Endothelial cell of umbilical vein (primary cell): ENCODE measurements at regions not wholly inside any gene's neighbourhood (a gene's known extent, or its start where the extent isn't known, plus 50 kb on each side); places are given as distances from the start of the nearest gene placed in this dataset.
"Not testable (repeated sequence)": the region's sequence is repeated elsewhere in the genome, so short reads cannot be mapped to it uniquely, and the experiment has no call there.

Experiments
- BruUV-seq: library from RNA; stranded (reverse); fragments of 400-500 nt; replicated peaks from 2 replicates; lab custom pipeline; 2021; lab: Mats Ljungman, UMichigan
- CTCF ChIA-PET: fragments of 300-600, 350-600 bp; sonication (Branson Sonifier 250); formaldehyde crosslinking; loops from one replicate; lab custom pipeline; 2021; ENCODE audit warnings: antibody characterized with exemption, inconsistent platforms; lab: Charles Lee
- POLR2A ChIA-PET: fragments of 300-600, 350-600 bp; sonication (Branson Sonifier 250); formaldehyde crosslinking; loops from one replicate; lab custom pipeline; 2021; ENCODE audit warnings: antibody characterized with exemption, inconsistent platforms; lab: Charles Lee
- DNase-seq: peaks from one replicate; pipeline ENCODE4 v3.0.0-alpha.2; 2011; ENCODE audit warnings: low read depth, low spot score
- FAIRE-seq: peaks from 2 replicates; lab custom pipeline; 2011; peaks lifted over from hg19 to GRCh38; lab: Jason Lieb, UNC
- H2AFZ ChIP-seq: 2 replicates; pipeline ENCODE4 v1.6.0; 2012; ENCODE audit warnings: low read depth, low read length, control low read depth, inconsistent platforms
- H3K27ac ChIP-seq: 2 replicates; pipeline ENCODE4 v1.5.1; 2011; ENCODE audit warnings: low read depth, mild to moderate bottlenecking, control low read depth, low read length, moderate library complexity; ENCODE audit not compliant: insufficient read depth
- H3K27me3 ChIP-seq, 2 experiments: 2 replicates each; pipeline versions ENCODE4 v1.6.0 to v1.6.1; 2011; ENCODE audit warnings: low read length in 2 of 2, mixed read lengths in 1 of 2; ENCODE audit not compliant: control insufficient read depth in 2 of 2, insufficient read depth in 2 of 2
- H3K36me3 ChIP-seq, 2 experiments: 2 replicates in 1 of 2; 3 replicates in 1 of 2; pipeline ENCODE4 v1.5.1; 2011; ENCODE audit warnings: low read length in 2 of 2, mild to moderate bottlenecking in 1 of 2, moderate library complexity in 1 of 2; ENCODE audit not compliant: control insufficient read depth in 2 of 2, insufficient read depth in 2 of 2; ENCODE audit errors: extremely low read depth in 1 of 2
- H3K4me1 ChIP-seq: 3 replicates; pipeline ENCODE4 v1.5.1; 2011; ENCODE audit warnings: mild to moderate bottlenecking, low read length; ENCODE audit not compliant: control insufficient read depth, insufficient read depth; ENCODE audit errors: extremely low read depth
- H3K4me2 ChIP-seq: 2 replicates; pipeline ENCODE4 v1.6.1; 2011; ENCODE audit warnings: low read length, control low read depth, mixed read lengths; ENCODE audit not compliant: insufficient read depth
- H3K4me3 ChIP-seq, 3 experiments: fragments of 200-600 bp in 1 of 3; sonication (generic), shearing (Covaris generic) in 1 of 3; replicated peaks in 1 of 3; 2 replicates each; pipeline ENCODE4 v1.5.1; 2011 to 2016; ENCODE audit warnings: control low read depth in 3 of 3, low read length in 3 of 3, mild to moderate bottlenecking in 2 of 3, inconsistent platforms in 1 of 3, low read depth in 1 of 3, moderate library complexity in 1 of 3; ENCODE audit not compliant: insufficient read depth in 1 of 3
- H3K79me2 ChIP-seq: 2 replicates; pipeline ENCODE4 v1.6.0; 2012; ENCODE audit warnings: low read length, inconsistent platforms; ENCODE audit not compliant: control insufficient read depth, insufficient read depth
- H3K9ac ChIP-seq: replicated peaks from 2 replicates; pipeline ENCODE3; 2011; ENCODE audit warnings: low read length, control low read depth; ENCODE audit not compliant: insufficient read depth; ENCODE audit errors: extremely low read depth
- H3K9me1 ChIP-seq: replicated peaks from 3 replicates; pipeline ENCODE4 v1.6.0; 2011; ENCODE audit warnings: mild to moderate bottlenecking, low read length; ENCODE audit not compliant: control insufficient read depth, insufficient read depth; ENCODE audit errors: extremely low read depth
- H3K9me3 ChIP-seq: replicated peaks from 2 replicates; pipeline ENCODE4 v1.5.1; 2012; ENCODE audit warnings: low read length, inconsistent platforms; ENCODE audit not compliant: control insufficient read depth, insufficient read depth
- H4K20me1 ChIP-seq: replicated peaks from 2 replicates; pipeline ENCODE3; 2011; ENCODE audit warnings: mild to moderate bottlenecking, low read length; ENCODE audit not compliant: control insufficient read depth, insufficient read depth; ENCODE audit errors: extremely low read depth
- CTCF ChIP-seq, 2 donors: IDR thresholded peaks; 1 replicate in 1 of 2; 2 replicates in 1 of 2; pipeline ENCODE4 v1.5.1; 2011; ENCODE audit warnings: low read length in 2 of 2, mild to moderate bottlenecking in 2 of 2, moderate library complexity in 2 of 2, control low read depth in 1 of 2, inconsistent platforms in 1 of 2, low read depth in 1 of 2; ENCODE audit not compliant: insufficient read depth in 1 of 2; ENCODE audit errors: extremely low read depth in 1 of 2
- EZH2 ChIP-seq: IDR thresholded peaks from 2 replicates; pipeline ENCODE4 v1.6.1; 2012; ENCODE audit warnings: borderline replicate concordance, low read depth, mild to moderate bottlenecking, moderate library complexity, low read length, inconsistent platforms; ENCODE audit not compliant: severe bottlenecking
- FOS ChIP-seq: IDR thresholded peaks from 2 replicates; pipeline ENCODE4 v1.6.1; 2011; ENCODE audit warnings: mild to moderate bottlenecking, low read length, moderate library complexity, borderline replicate concordance; ENCODE audit not compliant: insufficient read depth
- GATA2 ChIP-seq: IDR thresholded peaks from 2 replicates; pipeline ENCODE4 v1.7.0; 2011; ENCODE audit warnings: low read depth, mild to moderate bottlenecking, moderate library complexity, mixed read lengths, low read length; ENCODE audit not compliant: insufficient read length, insufficient read depth
- JUN ChIP-seq: IDR thresholded peaks from 2 replicates; pipeline ENCODE4 v1.6.1; 2011; ENCODE audit warnings: borderline replicate concordance, low read depth; ENCODE audit not compliant: insufficient read length, insufficient read depth
- MAX ChIP-seq: IDR thresholded peaks from 2 replicates; pipeline ENCODE4 v1.6.1; 2011; ENCODE audit not compliant: insufficient read depth, insufficient read length
- MYC ChIP-seq: IDR thresholded peaks from one replicate; pipeline ENCODE4 v1.6.1; 2011; ENCODE audit warnings: mild to moderate bottlenecking, low read depth, low read length
- POLR2A ChIP-seq: IDR thresholded peaks from 2 replicates; pipeline ENCODE4 v1.6.1; 2012; ENCODE audit warnings: low read depth, mild to moderate bottlenecking, control low read depth, low read length
- POLR2AphosphoS5 ChIP-seq: IDR thresholded peaks from 2 replicates; pipeline ENCODE4 v1.6.1; 2012; ENCODE audit warnings: low read depth, mild to moderate bottlenecking, control low read depth, low read length, moderate library complexity; ENCODE audit not compliant: insufficient read depth
- dilution Hi-C: fragments of 300-500 bp; cut with MboI; formaldehyde crosslinking; loops from one replicate; pipeline ENCODE4 v1.15.0; 2019; ENCODE audit warnings: low sequenced_read_pairs; ENCODE audit not compliant: extremely low pct_ligation_motif_present
- intact Hi-C: fragments of 100-400 bp; cut with micrococcal nuclease; formaldehyde crosslinking; loops from one replicate; pipeline ENCODE4 v1.10.0; 2022

GRCh38 chr10:77723376-77723775, 85.8 kb upstream of the KCNMA1 start:
- Histone ChIP-seq H3K9me1 (no peaks in the 10 kb centered on the region), H4K20me1 (no peaks in the 10 kb centered on the region), H3K4me3 (no peak overlapping the region), H3K9me3 (no peaks in the 10 kb centered on the region), H3K36me3 (no peaks in the 10 kb centered on the region), H2AFZ (peak overlapping the region; percentile 38), H3K27me3 (no peaks in the 10 kb centered on the region), H3K9ac (no peak overlapping the region), H3K4me2 (no peak overlapping the region), H3K4me1 (peaks cover 5% of the 10 kb centered on the region), H3K27ac (no peak overlapping the region), H3K79me2 (no peaks in the 10 kb centered on the region)
- BruUV-seq: no TSS peak
- intact Hi-C loops: no loop called here
- FAIRE-seq: no peak
- no peak for TF ChIP-seq FOS
- TF ChIP-seq POLR2AphosphoS5: no peak
- no peak for TF ChIP-seq JUN
- TF ChIP-seq GATA2: no peak
- TF ChIP-seq MAX: no peak
- TF ChIP-seq MYC: no peak
- TF ChIP-seq CTCF (IDR thresholded peaks at IDR 0.05; ENCODE audit: extremely low read depth in 1 of 2, insufficient read depth in 1 of 2, low read depth in 1 of 2, low read length in 2 of 2): no peak
- no peak for TF ChIP-seq POLR2A
- TF ChIP-seq EZH2: no peak
- dilution Hi-C loops: no loop called here
- ChIA-PET CTCF (interaction anchor here (1.3 to 14.8 kb wide), 4 partner anchors 10 to 38 kb away, joined by 3 to 317 read pairs (median 10); no protein-coding TSS in a partner anchor), POLR2A (no interaction called here)
- no peak for DNase-seq

GRCh38 chr10:77722956-77723355, 85.3 kb upstream of the KCNMA1 start:
- POLR2A ChIA-PET, H3K4me3 ChIP-seq, H3K4me1 ChIP-seq, H3K27me3 ChIP-seq, H3K79me2 ChIP-seq, H3K9ac ChIP-seq, H3K9me3 ChIP-seq, dilution Hi-C loops, H4K20me1 ChIP-seq, H3K36me3 ChIP-seq, H3K9me1 ChIP-seq, BruUV-seq, H3K4me2 ChIP-seq, H3K27ac ChIP-seq, intact Hi-C loops: not testable (repeated sequence)
- FAIRE-seq (peak; percentile 4), DNase-seq (peak; percentile 26)
- CTCF ChIA-PET: interaction anchor here (1.3 to 14.8 kb wide), 4 partner anchors 9 to 38 kb away, joined by 3 to 317 read pairs (median 10); no protein-coding TSS in a partner anchor
- peak overlapping the region; percentile 38 for H2AFZ ChIP-seq
